ENCODE measurements at regions not wholly inside any gene's neighbourhood (a gene's known extent, or its start where the extent isn't known, plus 50 kb on each side); places are given as distances from the start of the nearest gene placed in this dataset.

DNA sequence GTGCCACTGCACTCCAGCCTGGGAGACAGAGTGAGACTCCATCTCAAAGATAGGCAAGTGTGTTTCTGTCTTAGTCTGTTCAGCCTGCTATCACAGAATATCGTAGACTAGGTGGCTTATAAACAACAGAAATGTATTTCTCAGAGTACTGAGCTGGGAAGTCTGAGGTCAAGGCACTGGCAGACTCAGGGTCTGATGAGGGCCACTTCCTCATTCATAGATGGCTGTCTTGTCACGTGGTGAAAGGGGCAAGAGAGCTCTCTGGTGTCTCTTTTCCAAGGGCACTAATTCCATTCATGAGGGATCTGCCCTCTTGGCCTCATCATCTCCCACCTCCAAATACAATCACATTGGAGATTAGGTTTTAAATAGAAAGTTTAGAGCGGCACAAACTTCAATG is 95.6 kb upstream of the PHACTR3 start:
- DNase-seq = no peak

DNA sequence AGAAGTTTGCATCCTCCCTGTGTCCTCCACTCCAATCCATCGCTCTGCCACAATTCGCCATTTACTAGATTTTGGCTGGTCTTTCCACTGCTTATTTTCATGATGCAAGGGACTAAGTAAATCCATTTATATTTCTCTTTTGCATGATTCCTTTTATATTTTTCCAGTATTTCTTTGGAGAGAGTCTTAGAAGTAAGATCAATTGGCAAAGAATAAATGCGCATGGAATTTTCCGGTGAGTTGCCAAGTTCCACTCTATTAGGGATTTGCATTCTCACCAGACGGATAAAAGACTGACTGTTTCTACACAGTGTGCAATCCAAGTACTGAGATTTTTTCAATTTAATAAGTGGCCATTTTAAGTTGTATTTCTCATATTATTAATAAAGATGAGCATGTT is 91.7 kb upstream of the PHACTR3 start:
- DNase-seq = no peak

DNA sequence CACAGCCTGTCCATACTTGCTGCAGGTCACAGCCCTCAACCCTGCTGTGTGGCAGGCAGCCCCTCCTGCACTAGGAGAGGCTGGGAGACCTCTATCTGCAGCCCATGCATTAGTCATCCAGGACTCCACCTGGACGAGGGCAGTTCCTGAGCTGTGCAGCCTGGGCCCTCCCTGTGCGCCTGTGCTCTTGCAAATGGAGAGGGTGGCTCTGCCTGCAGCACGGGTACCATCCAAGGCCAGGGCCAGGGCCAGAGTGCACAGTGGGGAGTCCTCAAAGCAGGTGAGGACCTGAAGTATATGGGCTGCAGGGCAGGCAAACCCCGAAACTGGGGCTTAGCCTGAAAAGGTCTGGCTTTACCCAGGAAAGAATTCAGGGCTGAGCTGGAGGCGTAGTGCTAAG is 89.8 kb upstream of the PHACTR3 start:
- no peak for DNase-seq

GRCh38 chr20:59515013-59515905 is 89.1 kb upstream of the PHACTR3 start:
- peak; percentile 57 for DNase-seq

DNA sequence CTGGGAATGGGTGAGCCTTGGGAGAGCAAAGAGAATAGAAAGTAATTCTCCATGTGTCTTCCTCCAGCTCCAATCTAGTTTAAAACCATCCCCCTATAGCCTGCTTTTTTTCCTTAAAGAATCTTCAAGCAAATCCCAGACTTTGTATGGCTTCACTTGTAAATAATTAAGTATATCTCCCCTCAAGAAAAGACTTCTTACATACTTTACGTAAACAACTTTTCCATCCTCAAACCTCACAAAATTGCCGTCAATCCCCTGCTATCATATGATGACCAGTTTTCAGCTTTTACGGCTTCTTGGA is 88.5 kb upstream of the PHACTR3 start:
- no peak for DNase-seq

GRCh38 chr20:59518881-59519706 is 85.2 kb upstream of the PHACTR3 start:
- DNase-seq = peak; percentile 77

DNA sequence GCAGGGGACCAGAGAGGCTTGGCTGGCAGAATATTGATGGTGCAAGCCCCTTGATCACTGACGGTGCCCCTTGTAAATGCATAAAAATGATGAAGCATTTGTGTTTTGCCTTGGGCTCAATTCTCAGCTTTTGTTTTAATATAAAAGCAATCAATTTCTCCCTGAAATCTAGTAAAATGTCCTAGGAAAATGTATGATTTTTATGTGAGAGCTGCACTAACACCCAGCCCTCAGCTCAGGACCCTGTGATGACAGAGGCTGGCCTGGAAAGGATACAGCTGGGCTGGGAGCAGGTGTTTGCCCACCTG is 84.7 kb upstream of the PHACTR3 start:
- no peak for DNase-seq

GRCh38 chr20:59520814-59521213 is 83.5 kb upstream of the PHACTR3 start:
- no peak for DNase-seq

GRCh38 chr20:59525500-59526241 is 78.7 kb upstream of the PHACTR3 start:
- peak; percentile 65 for DNase-seq

- peak; percentile 16 for DNase-seq
These were observed 77.8 kb upstream of the PHACTR3 start for GRCh38 chr20:59526242-59527225.

DNA sequence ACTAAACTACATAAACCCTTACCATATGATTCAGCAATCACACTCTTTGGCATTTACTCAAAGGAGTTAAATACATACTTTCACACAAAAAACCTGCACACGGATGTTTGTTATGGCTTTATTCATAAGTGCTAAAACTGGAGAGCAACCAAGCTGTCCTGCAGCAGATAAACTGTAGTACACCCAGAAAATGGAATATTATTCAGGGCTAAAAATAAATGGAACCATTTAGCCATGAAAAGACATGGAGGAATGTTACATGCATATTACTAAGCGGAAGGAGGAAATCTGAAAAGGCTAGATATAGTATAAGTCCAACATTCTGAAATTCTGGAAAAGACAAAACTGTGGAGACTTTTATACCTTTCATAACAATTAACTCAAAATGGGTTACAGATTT is 73.6 kb upstream of the PHACTR3 start:
- no peak for DNase-seq

- DNase-seq = no peak
These were observed 66.3 kb upstream of the PHACTR3 start for GRCh38 chr20:59537991-59538390.

- no peak for DNase-seq
These were observed 56.7 kb upstream of the PHACTR3 start for GRCh38 chr20:59547596-59547995.
